ENCODE measurements at regions not wholly inside any gene's neighbourhood (a gene's known extent, or its start where the extent isn't known, plus 50 kb on each side); places are given as distances from the start of the nearest gene placed in this dataset.

- TF ChIP-seq CTCF (IDR thresholded peaks at IDR 0.05; ENCODE audit: unreplicated experiment in 3 of 3), result no peak
- Mint-ChIP-seq H3K27me3 (ENCODE audit: low read depth) (peaks cover 3% of the 10 kb centered on the region), H3K36me3 (ENCODE audit: low read depth) (no peaks in the 10 kb centered on the region), H3K27ac (no peak overlapping the region), H3K4me1 (peaks cover 5% of the 10 kb centered on the region), H3K9me3 (no peaks in the 10 kb centered on the region), H3K4me3 (no peak overlapping the region)
These were observed 114.5 kb downstream of the DUSP6 start for GRCh38 chr12:89237763-89238162.

GRCh38 chr12:89236748-89237383, 115.4 kb downstream of the DUSP6 start:
- Mint-ChIP-seq H3K4me1 (peaks cover 5% of the 10 kb centered on the region), H3K4me3 (no peak overlapping the region), H3K36me3 (ENCODE audit: low read depth) (no peaks in the 10 kb centered on the region), H3K27ac (no peak overlapping the region), H3K27me3 (ENCODE audit: low read depth) (peaks cover 3% of the 10 kb centered on the region), H3K9me3 (no peaks in the 10 kb centered on the region)
- TF ChIP-seq CTCF (IDR thresholded peaks at IDR 0.05; ENCODE audit: unreplicated experiment in 3 of 3), result no peak

GRCh38 chr12:89236237-89236636, 116.1 kb downstream of the DUSP6 start:
- Mint-ChIP-seq H3K4me3 (no peak overlapping the region), H3K27ac (no peak overlapping the region)
- TF ChIP-seq CTCF (IDR thresholded peaks at IDR 0.05; ENCODE audit: unreplicated experiment in 3 of 3), result no peak

GRCh38 chr12:89235189-89235993, 116.9 kb downstream of the DUSP6 start:
- Mint-ChIP-seq H3K4me1 (peaks cover 5% of the 10 kb centered on the region), H3K27ac (no peak overlapping the region), H3K9me3 (no peaks in the 10 kb centered on the region), H3K27me3 (ENCODE audit: low read depth) (peaks cover 3% of the 10 kb centered on the region), H3K36me3 (ENCODE audit: low read depth) (no peaks in the 10 kb centered on the region), H3K4me3 (no peak overlapping the region)
- TF ChIP-seq CTCF (IDR thresholded peaks at IDR 0.05; ENCODE audit: unreplicated experiment in 3 of 3), result no peak

More at GRCh38 chr12:89236237-89236636, 116.1 kb downstream of the DUSP6 start:
- Mint-ChIP-seq H3K9me3 (no peaks in the 10 kb centered on the region), H3K4me1 (peaks cover 5% of the 10 kb centered on the region), H3K36me3 (ENCODE audit: low read depth) (no peaks in the 10 kb centered on the region), H3K27me3 (ENCODE audit: low read depth) (peaks cover 3% of the 10 kb centered on the region)

GRCh38 chr12:89234324-89235114, 117.8 kb downstream of the DUSP6 start:
- H3K27me3 Mint-ChIP-seq (ENCODE audit: low read depth), result peaks cover 3% of the 10 kb centered on the region
- H3K4me3 Mint-ChIP-seq, result no peak overlapping the region
- H3K36me3 Mint-ChIP-seq (ENCODE audit: low read depth), result no peaks in the 10 kb centered on the region
- no peaks in the 10 kb centered on the region for H3K9me3 Mint-ChIP-seq
- no peak for TF ChIP-seq CTCF (IDR thresholded peaks at IDR 0.05; ENCODE audit: unreplicated experiment in 3 of 3)
- H3K4me1 Mint-ChIP-seq, result peaks cover 5% of the 10 kb centered on the region
- no peak overlapping the region for H3K27ac Mint-ChIP-seq
